HuH-7 (cell line): ENCODE measurements at regions not wholly inside any gene's neighbourhood (a gene's known extent, or its start where the extent isn't known, plus 50 kb on each side); places are given as distances from the start of the nearest gene placed in this dataset.
A peak's percentile ranks its signal among the peaks of the same experiment; 100 is the strongest.
"Not testable (repeated sequence)": the region's sequence is repeated elsewhere in the genome, so short reads cannot be mapped to it uniquely, and the experiment has no call there.

ENCODE experiments used
- DNase-seq: peaks from one replicate; pipeline ENCODE4 v3.0.0; 2011; ENCODE audit warnings: low spot score

DNA sequence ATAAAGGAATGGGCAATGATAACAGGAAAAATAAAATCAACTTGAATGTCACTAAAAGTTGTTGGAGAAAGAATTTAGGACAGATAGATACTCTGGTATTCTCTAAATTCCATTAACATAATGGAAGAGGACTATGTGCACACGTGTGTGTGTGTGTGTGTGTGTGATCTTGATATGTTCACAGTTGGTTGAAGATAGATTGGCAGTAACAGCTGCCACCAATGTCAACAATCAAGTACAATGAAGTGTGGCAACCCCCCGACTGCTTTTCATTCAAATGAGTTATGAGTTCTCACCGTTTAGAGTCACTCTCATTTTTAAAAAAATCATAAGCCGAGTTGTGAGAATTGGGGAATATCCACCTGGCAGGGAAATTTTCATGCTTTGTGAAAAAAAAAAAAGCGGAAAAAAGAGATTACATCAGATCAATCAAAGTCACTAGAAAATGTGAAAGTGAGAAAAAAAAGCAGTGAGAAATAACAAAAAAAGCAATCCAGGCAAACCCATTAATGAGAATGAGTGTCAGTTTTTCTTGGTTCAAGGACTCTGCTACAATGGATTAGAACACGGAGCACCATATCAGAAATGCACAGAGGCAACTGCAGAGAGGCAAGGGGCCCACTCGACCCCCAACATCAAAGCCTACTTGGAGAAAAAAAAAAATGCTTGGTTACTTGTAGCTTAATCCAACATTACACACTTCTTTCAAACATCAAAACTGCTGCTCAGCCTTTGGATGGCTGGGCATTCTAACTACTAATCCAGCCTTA is 414.9 kb upstream of the PITX2 start:
- DNase-seq, result no peak

DNA sequence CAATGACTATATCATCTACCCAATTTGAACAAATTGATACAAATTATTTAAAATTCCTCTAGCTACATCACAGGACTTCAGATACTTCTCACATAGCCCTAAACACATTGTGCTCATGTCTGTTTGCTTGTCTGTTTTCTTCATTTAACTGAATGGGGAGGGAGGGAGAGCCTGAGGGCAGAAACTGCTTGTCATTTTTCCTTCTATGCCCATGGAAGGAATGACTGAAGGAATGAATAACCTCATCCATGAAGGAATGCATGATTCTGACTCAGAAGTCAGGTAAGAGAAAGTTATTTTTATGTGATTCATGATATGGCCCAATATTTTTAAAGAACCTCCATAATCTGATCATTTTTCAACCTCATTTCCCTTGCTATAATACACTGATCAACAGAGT is 418.0 kb upstream of the PITX2 start:
- DNase-seq, result no peak

DNA sequence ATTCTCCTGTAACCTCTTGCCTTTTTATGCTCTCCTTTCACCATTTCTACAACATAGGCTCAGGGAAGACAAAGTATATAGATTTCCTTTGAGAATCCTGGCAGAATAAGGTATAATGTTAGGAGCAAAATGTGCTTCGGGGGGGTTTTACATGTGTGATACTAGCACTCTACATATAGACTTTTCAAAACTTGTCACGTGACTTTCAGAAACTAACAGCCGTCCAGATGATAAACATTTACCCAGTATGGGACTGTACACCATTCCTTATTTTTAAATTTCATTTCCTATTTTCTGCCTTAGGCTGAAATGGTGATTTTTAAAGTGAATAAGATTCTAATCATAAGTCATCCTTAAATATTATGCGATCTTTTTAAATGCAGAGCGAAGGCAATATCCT is 420.4 kb upstream of the PITX2 start:
- no peak for DNase-seq

GRCh38 chr4:111045992-111046391 is 423.1 kb upstream of the PITX2 start:
- no peak for DNase-seq

GRCh38 chr4:111046811-111047210 is 423.9 kb upstream of the PITX2 start:
- DNase-seq, result peak; percentile 9

GRCh38 chr4:111048316-111048715 is 425.4 kb upstream of the PITX2 start:
- DNase-seq, result no peak

DNA sequence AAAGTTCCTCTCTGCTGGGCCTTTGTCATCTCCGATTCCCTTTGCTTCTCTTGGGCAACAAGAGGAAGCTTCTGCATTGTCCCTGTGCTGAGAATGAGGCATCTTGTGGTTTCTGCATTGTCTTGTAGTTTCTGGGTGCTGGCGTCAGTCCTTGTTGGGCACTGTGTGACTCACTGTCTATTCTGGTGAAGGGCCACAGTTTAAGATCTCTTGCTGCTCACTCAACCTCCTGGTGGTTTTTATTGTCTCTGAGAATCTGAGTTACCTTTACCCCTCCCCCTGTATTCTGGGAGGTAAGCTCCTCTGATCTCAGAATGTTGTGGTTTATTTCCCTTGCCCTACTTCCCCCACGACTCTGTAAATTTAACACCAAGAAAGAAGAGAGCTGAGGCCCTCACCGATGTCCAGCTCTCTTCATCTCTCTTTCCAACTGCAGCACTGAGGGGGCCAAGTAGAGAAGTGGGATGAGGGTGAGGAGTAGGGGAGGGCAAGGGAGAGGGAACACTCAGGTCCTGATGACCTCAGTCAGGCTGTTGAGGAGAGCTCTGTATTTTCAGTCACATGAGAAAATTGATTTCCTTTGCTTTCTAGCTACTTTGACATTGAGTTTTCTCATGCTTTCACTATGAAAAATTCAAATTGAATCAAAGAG is 441.6 kb upstream of the PITX2 start:
- DNase-seq, result no peak

DNA sequence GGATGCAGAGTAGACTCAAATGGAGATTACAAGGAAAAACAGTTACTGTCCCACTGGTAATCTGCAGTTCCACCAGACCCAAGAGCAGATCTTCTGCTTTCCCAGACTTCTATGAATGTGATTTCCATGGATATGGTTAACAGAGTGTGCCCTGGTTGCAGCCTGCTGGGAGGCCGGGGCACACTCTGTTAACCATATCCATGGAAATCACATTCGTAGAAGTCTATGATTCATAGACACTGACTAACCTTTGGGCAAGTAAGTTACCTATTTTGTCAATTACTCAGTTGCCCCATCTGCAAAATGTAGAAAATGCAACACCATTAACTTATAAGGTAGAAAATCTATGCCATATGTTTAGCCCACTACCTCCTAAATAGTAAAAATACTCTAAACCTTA is 443.1 kb upstream of the PITX2 start:
- DNase-seq, result no peak

GRCh38 chr4:111066447-111066846 is 443.6 kb upstream of the PITX2 start:
- no peak for DNase-seq

- no peak for DNase-seq
Measured at GRCh38 chr4:111066887-111067286, 444.0 kb upstream of the PITX2 start.

- no peak for DNase-seq
Measured at GRCh38 chr4:111068883-111069282, 446.0 kb upstream of the PITX2 start.

GRCh38 chr4:111070390-111070789 is 447.5 kb upstream of the PITX2 start:
- no peak for DNase-seq

- DNase-seq, result no peak
Measured at GRCh38 chr4:111074523-111075114, 451.7 kb upstream of the PITX2 start.

- DNase-seq, result not testable (repeated sequence)
Measured at GRCh38 chr4:111076299-111076698, 453.4 kb upstream of the PITX2 start.

DNA sequence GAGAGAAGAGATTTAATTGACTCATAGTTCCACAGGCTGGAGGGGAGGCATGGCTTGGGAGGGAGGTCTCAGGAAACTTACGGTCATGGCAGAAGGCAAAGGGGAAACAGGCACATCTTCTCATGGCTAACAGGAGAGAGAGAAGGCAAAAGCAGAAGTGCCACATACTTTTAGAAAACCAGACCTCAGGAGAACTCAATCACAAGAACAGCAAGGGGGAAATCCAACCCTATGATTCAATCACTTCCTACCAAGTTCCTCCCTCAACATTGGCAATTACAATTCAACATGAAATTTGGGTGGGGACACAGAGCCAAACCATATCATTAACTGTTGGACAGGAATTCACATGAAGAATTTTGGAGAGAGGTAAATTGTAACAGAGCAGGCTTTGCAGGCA is 485.3 kb upstream of the PITX2 start:
- no peak for DNase-seq

GRCh38 chr4:111113591-111113990 is 490.7 kb upstream of the PITX2 start:
- no peak for DNase-seq

DNA sequence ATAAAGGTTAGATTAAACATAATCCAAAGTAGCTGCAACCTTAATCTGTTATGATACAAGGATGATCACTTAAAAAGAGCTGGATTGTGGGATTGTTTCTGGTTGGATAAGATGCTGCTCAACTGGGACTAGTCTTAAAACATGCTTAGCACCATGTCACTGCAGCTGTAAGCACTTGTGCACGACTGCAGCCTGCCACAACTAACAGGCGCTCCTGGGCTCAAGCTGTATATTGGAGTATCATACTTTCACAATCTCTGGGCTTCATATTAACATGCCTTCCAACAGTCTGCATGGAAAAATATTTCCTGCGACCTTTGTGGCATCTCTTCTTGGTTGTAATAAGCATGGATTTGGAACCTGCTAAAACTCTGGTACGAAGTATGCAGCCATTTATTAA is 493.0 kb upstream of the PITX2 start:
- DNase-seq, result no peak

DNA sequence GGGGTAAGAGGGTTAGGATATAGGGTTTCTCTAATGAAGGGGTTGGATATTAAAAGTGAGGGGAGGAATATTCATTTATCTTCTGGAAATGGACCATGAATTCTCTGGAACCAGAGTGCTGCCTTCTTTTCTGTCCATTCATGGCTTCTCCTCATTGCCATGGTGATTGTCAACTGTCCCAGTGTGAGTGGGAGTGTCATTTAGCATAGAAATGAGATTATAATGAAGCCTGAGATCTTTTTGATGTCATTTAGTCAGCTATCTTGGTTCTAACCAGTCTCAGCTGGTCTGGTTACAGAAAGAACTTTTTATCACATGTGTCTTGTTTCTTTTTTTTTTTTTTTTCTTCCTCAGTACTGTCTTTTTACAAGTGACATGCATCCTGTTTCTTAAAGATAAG is 497.3 kb upstream of the PITX2 start:
- DNase-seq, result no peak

DNA sequence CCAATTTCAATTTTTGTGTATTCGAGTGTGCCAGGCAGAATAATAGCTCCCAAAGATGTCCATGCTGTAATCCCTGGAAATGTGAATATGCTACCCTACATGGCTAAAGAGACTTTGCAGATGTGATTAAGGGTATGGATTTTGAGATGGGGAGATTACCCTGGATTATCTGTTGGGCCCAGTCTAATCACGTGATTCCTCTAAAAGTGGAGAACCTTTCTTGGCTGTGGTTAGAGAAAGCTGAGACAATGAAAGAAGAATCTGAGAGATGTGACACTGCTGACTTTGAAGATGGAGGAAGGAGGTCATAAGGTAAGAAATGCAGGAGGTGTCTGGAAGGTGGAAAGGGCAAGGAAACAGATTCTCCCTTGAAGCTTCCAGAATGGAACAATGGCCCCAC is 503.5 kb upstream of the PITX2 start:
- no peak for DNase-seq

GRCh38 chr4:111127841-111128240 is 505.0 kb upstream of the PITX2 start:
- no peak for DNase-seq

DNA sequence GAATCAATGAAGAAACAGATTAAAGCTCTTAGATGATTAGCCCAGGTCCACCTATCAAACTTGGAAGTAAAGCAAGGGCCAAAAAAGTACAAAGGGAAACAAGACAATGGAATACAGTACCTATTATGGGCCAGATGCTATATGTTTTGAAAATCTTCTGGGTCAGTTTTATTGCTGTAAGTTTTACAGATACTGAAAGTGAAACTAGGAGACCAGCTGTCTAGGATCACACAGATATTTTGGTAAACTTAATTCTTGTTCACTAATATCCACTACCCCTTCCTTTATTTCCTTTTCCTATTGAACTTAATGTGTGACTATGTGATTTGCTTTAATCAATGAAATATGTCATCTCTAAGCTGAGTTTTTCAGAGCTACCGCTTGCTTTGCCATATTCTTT is 505.4 kb upstream of the PITX2 start:
- DNase-seq, result no peak

DNA sequence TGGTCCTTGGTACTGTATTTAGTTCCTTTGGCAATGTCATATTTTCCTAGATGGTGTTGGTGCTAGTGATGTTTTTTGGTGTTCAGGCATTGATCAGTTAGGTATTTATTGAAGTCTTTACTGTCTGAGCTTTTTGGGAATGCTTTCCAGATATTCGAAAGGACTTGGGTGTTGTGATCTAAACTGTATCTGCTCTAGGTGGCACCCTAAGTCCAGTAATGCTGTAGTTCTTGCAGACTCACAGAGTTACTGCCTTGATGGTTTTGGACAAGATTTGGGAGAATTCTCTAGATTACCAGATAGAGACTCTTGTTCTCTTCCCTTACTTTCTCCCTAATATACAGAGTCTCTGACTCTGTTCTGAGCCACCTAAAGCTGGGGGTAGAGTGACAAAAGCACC is 513.6 kb upstream of the PITX2 start:
- DNase-seq, result no peak

DNA sequence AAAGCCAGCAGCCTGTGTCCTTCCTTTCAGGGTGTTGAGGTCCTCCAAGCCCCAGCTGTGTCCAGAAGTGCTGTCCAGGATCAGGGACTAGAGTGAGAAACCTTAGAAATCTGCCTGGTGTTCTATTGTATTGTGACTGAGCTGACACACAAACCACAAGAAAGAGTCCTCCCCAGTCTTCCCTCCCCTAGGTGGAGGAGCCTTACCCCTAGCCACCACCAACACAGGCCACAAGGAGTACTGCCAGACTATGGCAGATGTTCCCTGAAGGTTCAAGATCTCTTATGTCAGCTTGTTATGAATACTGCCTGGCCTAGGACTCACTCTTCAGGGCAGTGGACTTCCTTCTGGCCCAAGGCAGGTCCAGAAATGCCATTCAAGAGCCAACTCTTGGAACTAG is 514.1 kb upstream of the PITX2 start:
- DNase-seq, result no peak

GRCh38 chr4:111143510-111143909 is 520.6 kb upstream of the PITX2 start:
- DNase-seq, result no peak
